ENCODE measurements at regions not wholly inside any gene's neighbourhood (a gene's known extent, or its start where the extent isn't known, plus 50 kb on each side); places are given as distances from the start of the nearest gene placed in this dataset.

DNA sequence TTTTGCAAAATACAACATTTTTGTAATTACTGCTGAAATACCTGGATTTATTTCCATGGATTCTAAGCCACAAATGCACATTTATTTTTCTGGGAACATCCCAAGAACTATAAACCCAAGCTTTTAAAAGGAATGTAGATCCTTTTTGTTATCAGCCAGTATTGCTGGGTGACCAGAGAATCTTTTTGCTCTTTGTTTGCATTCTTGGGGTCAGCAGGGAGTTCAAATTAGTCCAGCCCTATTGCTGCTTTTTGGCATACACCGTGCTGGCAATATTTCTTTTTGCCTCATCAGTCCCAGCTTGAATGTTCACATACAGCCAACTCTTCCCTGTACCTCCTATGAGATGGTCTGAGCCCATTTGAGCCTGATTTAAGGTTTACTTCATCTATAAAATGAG lies 155.2 kb upstream of the CNR1 start (continued):
- TF ChIP-seq, protein P1, sequence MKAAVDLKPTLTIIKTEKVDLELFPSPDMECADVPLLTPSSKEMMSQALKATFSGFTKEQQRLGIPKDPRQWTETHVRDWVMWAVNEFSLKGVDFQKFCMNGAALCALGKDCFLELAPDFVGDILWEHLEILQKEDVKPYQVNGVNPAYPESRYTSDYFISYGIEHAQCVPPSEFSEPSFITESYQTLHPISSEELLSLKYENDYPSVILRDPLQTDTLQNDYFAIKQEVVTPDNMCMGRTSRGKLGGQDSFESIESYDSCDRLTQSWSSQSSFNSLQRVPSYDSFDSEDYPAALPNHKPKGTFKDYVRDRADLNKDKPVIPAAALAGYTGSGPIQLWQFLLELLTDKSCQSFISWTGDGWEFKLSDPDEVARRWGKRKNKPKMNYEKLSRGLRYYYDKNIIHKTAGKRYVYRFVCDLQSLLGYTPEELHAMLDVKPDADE (IDR thresholded peaks at IDR 0.05) = no peak

DNA sequence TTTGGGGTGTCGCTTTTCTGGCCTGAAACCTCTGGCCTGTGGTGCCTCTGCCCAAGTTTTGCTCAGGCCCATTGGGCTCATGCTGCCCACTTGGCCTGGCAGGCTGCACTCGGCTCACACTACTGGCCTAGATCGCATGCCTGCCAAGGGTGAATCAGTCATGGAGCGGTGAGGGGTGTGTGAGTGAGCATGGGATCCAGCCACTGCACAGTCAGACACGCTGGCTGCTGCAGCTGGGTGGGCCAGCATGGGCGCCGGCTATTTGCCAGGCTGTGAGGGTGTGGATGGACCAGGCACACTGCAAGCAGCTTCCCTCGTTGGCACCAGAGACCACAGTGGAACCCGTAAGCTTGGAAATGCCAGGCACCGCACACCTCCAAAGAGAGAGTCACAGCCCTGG lies 145.4 kb upstream of the CNR1 start:
- no peaks in the 10 kb centered on the region for H4K20me1 ChIP-seq (replicated peaks; ENCODE audit: insufficient read depth)
- no peak overlapping the region for H3K27ac Mint-ChIP-seq
- H3K9me3 Mint-ChIP-seq = no peaks in the 10 kb centered on the region; the same call in 2 of the 3 replicates
- H3K36me3 Mint-ChIP-seq (ENCODE audit: low read depth) = no peaks in the 10 kb centered on the region
- H3K4me2 ChIP-seq = no peak overlapping the region
- H3K4me1 Mint-ChIP-seq = no peaks in the 10 kb centered on the region
- DNase-seq (ENCODE audit: low spot score) (no peak), ATAC-seq (no peak)
- no peaks in the 10 kb centered on the region for H3K27me3 Mint-ChIP-seq (ENCODE audit: insufficient read depth, low read depth, poor library complexity)
- no peaks in the 10 kb centered on the region for H3K9me2 ChIP-seq (ENCODE audit: insufficient read depth)
- no peak overlapping the region for H3K27ac ChIP-seq (ENCODE audit: low read depth)
- no peaks in the 10 kb centered on the region for H3K79me2 ChIP-seq (replicated peaks; ENCODE audit: insufficient read depth)
- H3K4me1 ChIP-seq (ENCODE audit: insufficient read depth) = no peaks in the 10 kb centered on the region
- no peak overlapping the region for H3K4me3 Mint-ChIP-seq
- no peaks in the 10 kb centered on the region for H3K27me3 ChIP-seq (ENCODE audit: insufficient read depth)
- no peak overlapping the region for H2AFZ ChIP-seq
- no peaks in the 10 kb centered on the region for H3F3A ChIP-seq (replicated peaks; ENCODE audit: low read depth)
- no peaks in the 10 kb centered on the region for H3K36me3 ChIP-seq (ENCODE audit: insufficient read depth)
- no peak overlapping the region for H3K4me3 ChIP-seq
- TF ChIP-seq CREB1 (CRISPR knock-in tag; IDR thresholded peaks at IDR 0.05; ENCODE audit: low read depth) = no peak
- TF ChIP-seq ZNF331 (CRISPR knock-in tag; IDR thresholded peaks at IDR 0.05; ENCODE audit: low read depth) = no peak
- TF ChIP-seq ZNF114 (CRISPR knock-in tag; IDR thresholded peaks at IDR 0.05) = no peak
- TF ChIP-seq JUNB (IDR thresholded peaks at IDR 0.05; ENCODE audit: unreplicated experiment) = no peak
- no peak for TF ChIP-seq EZH2phosphoT487 (IDR thresholded peaks at IDR 0.05; ENCODE audit: unreplicated experiment)
- TF ChIP-seq, protein P2, sequence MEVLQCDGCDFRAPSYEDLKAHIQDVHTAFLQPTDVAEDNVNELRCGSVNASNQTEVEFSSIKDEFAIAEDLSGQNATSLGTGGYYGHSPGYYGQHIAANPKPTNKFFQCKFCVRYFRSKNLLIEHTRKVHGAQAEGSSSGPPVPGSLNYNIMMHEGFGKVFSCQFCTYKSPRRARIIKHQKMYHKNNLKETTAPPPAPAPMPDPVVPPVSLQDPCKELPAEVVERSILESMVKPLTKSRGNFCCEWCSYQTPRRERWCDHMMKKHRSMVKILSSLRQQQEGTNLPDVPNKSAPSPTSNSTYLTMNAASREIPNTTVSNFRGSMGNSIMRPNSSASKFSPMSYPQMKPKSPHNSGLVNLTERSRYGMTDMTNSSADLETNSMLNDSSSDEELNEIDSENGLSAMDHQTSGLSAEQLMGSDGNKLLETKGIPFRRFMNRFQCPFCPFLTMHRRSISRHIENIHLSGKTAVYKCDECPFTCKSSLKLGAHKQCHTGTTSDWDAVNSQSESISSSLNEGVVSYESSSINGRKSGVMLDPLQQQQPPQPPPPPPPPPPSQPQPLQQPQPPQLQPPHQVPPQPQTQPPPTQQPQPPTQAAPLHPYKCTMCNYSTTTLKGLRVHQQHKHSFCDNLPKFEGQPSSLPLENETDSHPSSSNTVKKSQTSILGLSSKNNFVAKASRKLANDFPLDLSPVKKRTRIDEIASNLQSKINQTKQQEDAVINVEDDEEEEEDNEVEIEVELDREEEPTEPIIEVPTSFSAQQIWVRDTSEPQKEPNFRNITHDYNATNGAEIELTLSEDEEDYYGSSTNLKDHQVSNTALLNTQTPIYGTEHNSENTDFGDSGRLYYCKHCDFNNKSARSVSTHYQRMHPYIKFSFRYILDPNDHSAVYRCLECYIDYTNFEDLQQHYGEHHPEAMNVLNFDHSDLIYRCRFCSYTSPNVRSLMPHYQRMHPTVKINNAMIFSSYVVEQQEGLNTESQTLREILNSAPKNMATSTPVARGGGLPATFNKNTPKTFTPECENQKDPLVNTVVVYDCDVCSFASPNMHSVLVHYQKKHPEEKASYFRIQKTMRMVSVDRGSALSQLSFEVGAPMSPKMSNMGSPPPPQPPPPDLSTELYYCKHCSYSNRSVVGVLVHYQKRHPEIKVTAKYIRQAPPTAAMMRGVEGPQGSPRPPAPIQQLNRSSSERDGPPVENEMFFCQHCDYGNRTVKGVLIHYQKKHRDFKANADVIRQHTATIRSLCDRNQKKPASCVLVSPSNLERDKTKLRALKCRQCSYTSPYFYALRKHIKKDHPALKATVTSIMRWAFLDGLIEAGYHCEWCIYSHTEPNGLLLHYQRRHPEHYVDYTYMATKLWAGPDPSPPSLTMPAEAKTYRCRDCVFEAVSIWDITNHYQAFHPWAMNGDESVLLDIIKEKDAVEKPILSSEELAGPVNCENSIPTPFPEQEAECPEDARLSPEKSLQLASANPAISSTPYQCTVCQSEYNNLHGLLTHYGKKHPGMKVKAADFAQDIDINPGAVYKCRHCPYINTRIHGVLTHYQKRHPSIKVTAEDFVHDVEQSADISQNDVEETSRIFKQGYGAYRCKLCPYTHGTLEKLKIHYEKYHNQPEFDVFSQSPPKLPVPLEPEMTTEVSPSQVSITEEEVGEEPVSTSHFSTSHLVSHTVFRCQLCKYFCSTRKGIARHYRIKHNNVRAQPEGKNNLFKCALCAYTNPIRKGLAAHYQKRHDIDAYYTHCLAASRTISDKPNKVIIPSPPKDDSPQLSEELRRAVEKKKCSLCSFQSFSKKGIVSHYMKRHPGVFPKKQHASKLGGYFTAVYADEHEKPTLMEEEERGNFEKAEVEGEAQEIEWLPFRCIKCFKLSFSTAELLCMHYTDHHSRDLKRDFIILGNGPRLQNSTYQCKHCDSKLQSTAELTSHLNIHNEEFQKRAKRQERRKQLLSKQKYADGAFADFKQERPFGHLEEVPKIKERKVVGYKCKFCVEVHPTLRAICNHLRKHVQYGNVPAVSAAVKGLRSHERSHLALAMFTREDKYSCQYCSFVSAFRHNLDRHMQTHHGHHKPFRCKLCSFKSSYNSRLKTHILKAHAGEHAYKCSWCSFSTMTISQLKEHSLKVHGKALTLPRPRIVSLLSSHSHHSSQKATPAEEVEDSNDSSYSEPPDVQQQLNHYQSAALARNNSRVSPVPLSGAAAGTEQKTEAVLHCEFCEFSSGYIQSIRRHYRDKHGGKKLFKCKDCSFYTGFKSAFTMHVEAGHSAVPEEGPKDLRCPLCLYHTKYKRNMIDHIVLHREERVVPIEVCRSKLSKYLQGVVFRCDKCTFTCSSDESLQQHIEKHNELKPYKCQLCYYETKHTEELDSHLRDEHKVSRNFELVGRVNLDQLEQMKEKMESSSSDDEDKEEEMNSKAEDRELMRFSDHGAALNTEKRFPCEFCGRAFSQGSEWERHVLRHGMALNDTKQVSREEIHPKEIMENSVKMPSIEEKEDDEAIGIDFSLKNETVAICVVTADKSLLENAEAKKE (CRISPR knock-in tag; IDR thresholded peaks at IDR 0.05) = no peak
- TF ChIP-seq, protein P3, sequence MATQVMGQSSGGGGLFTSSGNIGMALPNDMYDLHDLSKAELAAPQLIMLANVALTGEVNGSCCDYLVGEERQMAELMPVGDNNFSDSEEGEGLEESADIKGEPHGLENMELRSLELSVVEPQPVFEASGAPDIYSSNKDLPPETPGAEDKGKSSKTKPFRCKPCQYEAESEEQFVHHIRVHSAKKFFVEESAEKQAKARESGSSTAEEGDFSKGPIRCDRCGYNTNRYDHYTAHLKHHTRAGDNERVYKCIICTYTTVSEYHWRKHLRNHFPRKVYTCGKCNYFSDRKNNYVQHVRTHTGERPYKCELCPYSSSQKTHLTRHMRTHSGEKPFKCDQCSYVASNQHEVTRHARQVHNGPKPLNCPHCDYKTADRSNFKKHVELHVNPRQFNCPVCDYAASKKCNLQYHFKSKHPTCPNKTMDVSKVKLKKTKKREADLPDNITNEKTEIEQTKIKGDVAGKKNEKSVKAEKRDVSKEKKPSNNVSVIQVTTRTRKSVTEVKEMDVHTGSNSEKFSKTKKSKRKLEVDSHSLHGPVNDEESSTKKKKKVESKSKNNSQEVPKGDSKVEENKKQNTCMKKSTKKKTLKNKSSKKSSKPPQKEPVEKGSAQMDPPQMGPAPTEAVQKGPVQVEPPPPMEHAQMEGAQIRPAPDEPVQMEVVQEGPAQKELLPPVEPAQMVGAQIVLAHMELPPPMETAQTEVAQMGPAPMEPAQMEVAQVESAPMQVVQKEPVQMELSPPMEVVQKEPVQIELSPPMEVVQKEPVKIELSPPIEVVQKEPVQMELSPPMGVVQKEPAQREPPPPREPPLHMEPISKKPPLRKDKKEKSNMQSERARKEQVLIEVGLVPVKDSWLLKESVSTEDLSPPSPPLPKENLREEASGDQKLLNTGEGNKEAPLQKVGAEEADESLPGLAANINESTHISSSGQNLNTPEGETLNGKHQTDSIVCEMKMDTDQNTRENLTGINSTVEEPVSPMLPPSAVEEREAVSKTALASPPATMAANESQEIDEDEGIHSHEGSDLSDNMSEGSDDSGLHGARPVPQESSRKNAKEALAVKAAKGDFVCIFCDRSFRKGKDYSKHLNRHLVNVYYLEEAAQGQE (IDR thresholded peaks at IDR 0.05; ENCODE audit: unreplicated experiment) = no peak
- no peak for TF ChIP-seq NANOG (IDR thresholded peaks at IDR 0.05; ENCODE audit: borderline replicate concordance)
- no peak for TF ChIP-seq EZH2 (IDR thresholded peaks at IDR 0.05; ENCODE audit: low read depth, unreplicated experiment)
- TF ChIP-seq, protein P4, sequence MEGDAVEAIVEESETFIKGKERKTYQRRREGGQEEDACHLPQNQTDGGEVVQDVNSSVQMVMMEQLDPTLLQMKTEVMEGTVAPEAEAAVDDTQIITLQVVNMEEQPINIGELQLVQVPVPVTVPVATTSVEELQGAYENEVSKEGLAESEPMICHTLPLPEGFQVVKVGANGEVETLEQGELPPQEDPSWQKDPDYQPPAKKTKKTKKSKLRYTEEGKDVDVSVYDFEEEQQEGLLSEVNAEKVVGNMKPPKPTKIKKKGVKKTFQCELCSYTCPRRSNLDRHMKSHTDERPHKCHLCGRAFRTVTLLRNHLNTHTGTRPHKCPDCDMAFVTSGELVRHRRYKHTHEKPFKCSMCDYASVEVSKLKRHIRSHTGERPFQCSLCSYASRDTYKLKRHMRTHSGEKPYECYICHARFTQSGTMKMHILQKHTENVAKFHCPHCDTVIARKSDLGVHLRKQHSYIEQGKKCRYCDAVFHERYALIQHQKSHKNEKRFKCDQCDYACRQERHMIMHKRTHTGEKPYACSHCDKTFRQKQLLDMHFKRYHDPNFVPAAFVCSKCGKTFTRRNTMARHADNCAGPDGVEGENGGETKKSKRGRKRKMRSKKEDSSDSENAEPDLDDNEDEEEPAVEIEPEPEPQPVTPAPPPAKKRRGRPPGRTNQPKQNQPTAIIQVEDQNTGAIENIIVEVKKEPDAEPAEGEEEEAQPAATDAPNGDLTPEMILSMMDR (conservative IDR thresholded peaks at IDR 0.05; ENCODE audit: low read depth in 2 of 2) = no peak
- TF ChIP-seq, protein P1 (IDR thresholded peaks at IDR 0.05) = no peak
- no peak for TF ChIP-seq STAT1 (IDR thresholded peaks at IDR 0.05; ENCODE audit: unreplicated experiment)
